HL-60 (cell line): ENCODE measurements at regions not wholly inside any gene's neighbourhood (a gene's known extent, or its start where the extent isn't known, plus 50 kb on each side); places are given as distances from the start of the nearest gene placed in this dataset.

Source experiments
- GABPA ChIP-seq: IDR thresholded peaks from 2 replicates; pipeline ENCODE4 v1.6.1; 2012; ENCODE audit warnings: low read depth
- POLR2AphosphoS5 ChIP-seq: IDR thresholded peaks from 2 replicates; pipeline ENCODE4 v1.6.1; 2012; ENCODE audit warnings: low read depth
- TF ChIP-seq, protein P1 (sequence below): IDR thresholded peaks from one replicate; pipeline ENCODE4 v1.5.1; 2011; ENCODE audit warnings: low read length, control low read depth, inconsistent platforms; ENCODE audit not compliant: insufficient read depth
- TF ChIP-seq, protein P2 (sequence below): IDR thresholded peaks from 2 replicates; pipeline ENCODE4 v1.6.1; 2012; ENCODE audit warnings: low read depth; ENCODE audit not compliant: insufficient replicate concordance

GRCh38 chr20:5442101-5442500 is 125.3 kb upstream of the PROKR2 start:
- TF ChIP-seq POLR2AphosphoS5: no peak
- TF ChIP-seq, protein P1, sequence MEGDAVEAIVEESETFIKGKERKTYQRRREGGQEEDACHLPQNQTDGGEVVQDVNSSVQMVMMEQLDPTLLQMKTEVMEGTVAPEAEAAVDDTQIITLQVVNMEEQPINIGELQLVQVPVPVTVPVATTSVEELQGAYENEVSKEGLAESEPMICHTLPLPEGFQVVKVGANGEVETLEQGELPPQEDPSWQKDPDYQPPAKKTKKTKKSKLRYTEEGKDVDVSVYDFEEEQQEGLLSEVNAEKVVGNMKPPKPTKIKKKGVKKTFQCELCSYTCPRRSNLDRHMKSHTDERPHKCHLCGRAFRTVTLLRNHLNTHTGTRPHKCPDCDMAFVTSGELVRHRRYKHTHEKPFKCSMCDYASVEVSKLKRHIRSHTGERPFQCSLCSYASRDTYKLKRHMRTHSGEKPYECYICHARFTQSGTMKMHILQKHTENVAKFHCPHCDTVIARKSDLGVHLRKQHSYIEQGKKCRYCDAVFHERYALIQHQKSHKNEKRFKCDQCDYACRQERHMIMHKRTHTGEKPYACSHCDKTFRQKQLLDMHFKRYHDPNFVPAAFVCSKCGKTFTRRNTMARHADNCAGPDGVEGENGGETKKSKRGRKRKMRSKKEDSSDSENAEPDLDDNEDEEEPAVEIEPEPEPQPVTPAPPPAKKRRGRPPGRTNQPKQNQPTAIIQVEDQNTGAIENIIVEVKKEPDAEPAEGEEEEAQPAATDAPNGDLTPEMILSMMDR: no peak
- TF ChIP-seq, protein P2, sequence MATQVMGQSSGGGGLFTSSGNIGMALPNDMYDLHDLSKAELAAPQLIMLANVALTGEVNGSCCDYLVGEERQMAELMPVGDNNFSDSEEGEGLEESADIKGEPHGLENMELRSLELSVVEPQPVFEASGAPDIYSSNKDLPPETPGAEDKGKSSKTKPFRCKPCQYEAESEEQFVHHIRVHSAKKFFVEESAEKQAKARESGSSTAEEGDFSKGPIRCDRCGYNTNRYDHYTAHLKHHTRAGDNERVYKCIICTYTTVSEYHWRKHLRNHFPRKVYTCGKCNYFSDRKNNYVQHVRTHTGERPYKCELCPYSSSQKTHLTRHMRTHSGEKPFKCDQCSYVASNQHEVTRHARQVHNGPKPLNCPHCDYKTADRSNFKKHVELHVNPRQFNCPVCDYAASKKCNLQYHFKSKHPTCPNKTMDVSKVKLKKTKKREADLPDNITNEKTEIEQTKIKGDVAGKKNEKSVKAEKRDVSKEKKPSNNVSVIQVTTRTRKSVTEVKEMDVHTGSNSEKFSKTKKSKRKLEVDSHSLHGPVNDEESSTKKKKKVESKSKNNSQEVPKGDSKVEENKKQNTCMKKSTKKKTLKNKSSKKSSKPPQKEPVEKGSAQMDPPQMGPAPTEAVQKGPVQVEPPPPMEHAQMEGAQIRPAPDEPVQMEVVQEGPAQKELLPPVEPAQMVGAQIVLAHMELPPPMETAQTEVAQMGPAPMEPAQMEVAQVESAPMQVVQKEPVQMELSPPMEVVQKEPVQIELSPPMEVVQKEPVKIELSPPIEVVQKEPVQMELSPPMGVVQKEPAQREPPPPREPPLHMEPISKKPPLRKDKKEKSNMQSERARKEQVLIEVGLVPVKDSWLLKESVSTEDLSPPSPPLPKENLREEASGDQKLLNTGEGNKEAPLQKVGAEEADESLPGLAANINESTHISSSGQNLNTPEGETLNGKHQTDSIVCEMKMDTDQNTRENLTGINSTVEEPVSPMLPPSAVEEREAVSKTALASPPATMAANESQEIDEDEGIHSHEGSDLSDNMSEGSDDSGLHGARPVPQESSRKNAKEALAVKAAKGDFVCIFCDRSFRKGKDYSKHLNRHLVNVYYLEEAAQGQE: no peak
- no peak for TF ChIP-seq GABPA
